ENCODE measurements at regions not wholly inside any gene's neighbourhood (a gene's known extent, or its start where the extent isn't known, plus 50 kb on each side); places are given as distances from the start of the nearest gene placed in this dataset.

GRCh38 chr13:103812971-103813370 is 746.8 kb upstream of the SLC10A2 start:
- Histone ChIP-seq H4K20me1 (replicated peaks; ENCODE audit: insufficient read depth) (no peaks in the 10 kb centered on the region), H3K36me3 (ENCODE audit: insufficient read depth) (no peaks in the 10 kb centered on the region), H3K4me1 (ENCODE audit: insufficient read depth) (no peaks in the 10 kb centered on the region), H3K4me2 (no peak overlapping the region), H3K27me3 (ENCODE audit: insufficient read depth) (no peaks in the 10 kb centered on the region), H2AFZ (no peak overlapping the region), H3K9me2 (ENCODE audit: insufficient read depth) (0 out of 2 replicates have a peak, but pooled peaks cover 7% of the 10 kb centered on the region), H3F3A (replicated peaks; ENCODE audit: low read depth) (no peaks in the 10 kb centered on the region), H3K27ac (ENCODE audit: low read depth) (no peak overlapping the region), H3K4me3 (no peak overlapping the region), H3K79me2 (replicated peaks; ENCODE audit: insufficient read depth) (no peaks in the 10 kb centered on the region)
- Mint-ChIP-seq H3K27ac (no peak overlapping the region), H3K27me3 (ENCODE audit: insufficient read depth, low read depth, poor library complexity) (no peaks in the 10 kb centered on the region), H3K9me3 (peaks cover 27% of the 10 kb centered on the region; the same call in 2 of the 3 replicates), H3K4me3 (no peak overlapping the region), H3K36me3 (ENCODE audit: low read depth) (0 out of 3 replicates have a peak, but pooled peaks cover 2% of the 10 kb centered on the region), H3K4me1 (no peaks in the 10 kb centered on the region)
- TF ChIP-seq EZH2 (IDR thresholded peaks at IDR 0.05; ENCODE audit: low read depth, unreplicated experiment) (no peak), ZNF114 (CRISPR knock-in tag; IDR thresholded peaks at IDR 0.05) (no peak), POLR2AphosphoS5 (IDR thresholded peaks at IDR 0.05; ENCODE audit: low read depth) (no peak), NANOG (IDR thresholded peaks at IDR 0.05; ENCODE audit: borderline replicate concordance) (no peak), ETS1 (IDR thresholded peaks at IDR 0.05) (no peak), EZH2phosphoT487 (IDR thresholded peaks at IDR 0.05; ENCODE audit: unreplicated experiment) (no peak), ZNF331 (CRISPR knock-in tag; IDR thresholded peaks at IDR 0.05; ENCODE audit: low read depth) (no peak), CREB1 (CRISPR knock-in tag; IDR thresholded peaks at IDR 0.05; ENCODE audit: low read depth) (no peak)
- TF ChIP-seq, protein P1, sequence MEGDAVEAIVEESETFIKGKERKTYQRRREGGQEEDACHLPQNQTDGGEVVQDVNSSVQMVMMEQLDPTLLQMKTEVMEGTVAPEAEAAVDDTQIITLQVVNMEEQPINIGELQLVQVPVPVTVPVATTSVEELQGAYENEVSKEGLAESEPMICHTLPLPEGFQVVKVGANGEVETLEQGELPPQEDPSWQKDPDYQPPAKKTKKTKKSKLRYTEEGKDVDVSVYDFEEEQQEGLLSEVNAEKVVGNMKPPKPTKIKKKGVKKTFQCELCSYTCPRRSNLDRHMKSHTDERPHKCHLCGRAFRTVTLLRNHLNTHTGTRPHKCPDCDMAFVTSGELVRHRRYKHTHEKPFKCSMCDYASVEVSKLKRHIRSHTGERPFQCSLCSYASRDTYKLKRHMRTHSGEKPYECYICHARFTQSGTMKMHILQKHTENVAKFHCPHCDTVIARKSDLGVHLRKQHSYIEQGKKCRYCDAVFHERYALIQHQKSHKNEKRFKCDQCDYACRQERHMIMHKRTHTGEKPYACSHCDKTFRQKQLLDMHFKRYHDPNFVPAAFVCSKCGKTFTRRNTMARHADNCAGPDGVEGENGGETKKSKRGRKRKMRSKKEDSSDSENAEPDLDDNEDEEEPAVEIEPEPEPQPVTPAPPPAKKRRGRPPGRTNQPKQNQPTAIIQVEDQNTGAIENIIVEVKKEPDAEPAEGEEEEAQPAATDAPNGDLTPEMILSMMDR (conservative IDR thresholded peaks at IDR 0.05; ENCODE audit: low read depth in 2 of 2) = no peak
- TF ChIP-seq, protein P2, sequence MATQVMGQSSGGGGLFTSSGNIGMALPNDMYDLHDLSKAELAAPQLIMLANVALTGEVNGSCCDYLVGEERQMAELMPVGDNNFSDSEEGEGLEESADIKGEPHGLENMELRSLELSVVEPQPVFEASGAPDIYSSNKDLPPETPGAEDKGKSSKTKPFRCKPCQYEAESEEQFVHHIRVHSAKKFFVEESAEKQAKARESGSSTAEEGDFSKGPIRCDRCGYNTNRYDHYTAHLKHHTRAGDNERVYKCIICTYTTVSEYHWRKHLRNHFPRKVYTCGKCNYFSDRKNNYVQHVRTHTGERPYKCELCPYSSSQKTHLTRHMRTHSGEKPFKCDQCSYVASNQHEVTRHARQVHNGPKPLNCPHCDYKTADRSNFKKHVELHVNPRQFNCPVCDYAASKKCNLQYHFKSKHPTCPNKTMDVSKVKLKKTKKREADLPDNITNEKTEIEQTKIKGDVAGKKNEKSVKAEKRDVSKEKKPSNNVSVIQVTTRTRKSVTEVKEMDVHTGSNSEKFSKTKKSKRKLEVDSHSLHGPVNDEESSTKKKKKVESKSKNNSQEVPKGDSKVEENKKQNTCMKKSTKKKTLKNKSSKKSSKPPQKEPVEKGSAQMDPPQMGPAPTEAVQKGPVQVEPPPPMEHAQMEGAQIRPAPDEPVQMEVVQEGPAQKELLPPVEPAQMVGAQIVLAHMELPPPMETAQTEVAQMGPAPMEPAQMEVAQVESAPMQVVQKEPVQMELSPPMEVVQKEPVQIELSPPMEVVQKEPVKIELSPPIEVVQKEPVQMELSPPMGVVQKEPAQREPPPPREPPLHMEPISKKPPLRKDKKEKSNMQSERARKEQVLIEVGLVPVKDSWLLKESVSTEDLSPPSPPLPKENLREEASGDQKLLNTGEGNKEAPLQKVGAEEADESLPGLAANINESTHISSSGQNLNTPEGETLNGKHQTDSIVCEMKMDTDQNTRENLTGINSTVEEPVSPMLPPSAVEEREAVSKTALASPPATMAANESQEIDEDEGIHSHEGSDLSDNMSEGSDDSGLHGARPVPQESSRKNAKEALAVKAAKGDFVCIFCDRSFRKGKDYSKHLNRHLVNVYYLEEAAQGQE (IDR thresholded peaks at IDR 0.05; ENCODE audit: unreplicated experiment) = no peak
- no peak for ATAC-seq
- no peak for DNase-seq (ENCODE audit: low spot score)

All from GM23338 (cell line).